Ishikawa (cell line): ENCODE measurements at regions not wholly inside any gene's neighbourhood (a gene's known extent, or its start where the extent isn't known, plus 50 kb on each side); places are given as distances from the start of the nearest gene placed in this dataset.

Experiments used
- CEBPB ChIP-seq: IDR thresholded peaks from 2 replicates; pipeline ENCODE4 v1.6.1; 2012
- CREB1 ChIP-seq: IDR thresholded peaks from 2 replicates; pipeline ENCODE4 v1.6.1; 2012; ENCODE audit warnings: low read depth
- EGR1 ChIP-seq: IDR thresholded peaks from 2 replicates; pipeline ENCODE4 v1.6.1; 2012
- EP300 ChIP-seq: IDR thresholded peaks from 2 replicates; pipeline ENCODE4 v1.6.1; 2012; ENCODE audit warnings: borderline replicate concordance
- FOXM1 ChIP-seq: IDR thresholded peaks from 2 replicates; pipeline ENCODE4 v1.6.1; 2012; ENCODE audit warnings: low read depth, borderline replicate concordance
- MAX ChIP-seq: IDR thresholded peaks from 2 replicates; pipeline ENCODE4 v1.6.1; 2012
- NFIC ChIP-seq: IDR thresholded peaks from 2 replicates; pipeline ENCODE4 v1.6.1; 2012
- RAD21 ChIP-seq: IDR thresholded peaks from 2 replicates; pipeline ENCODE4 v1.6.1; 2012; ENCODE audit warnings: low read depth
- TAF1 ChIP-seq: IDR thresholded peaks from 2 replicates; pipeline ENCODE4 v1.6.1; 2012; ENCODE audit warnings: low read depth, mild to moderate bottlenecking
- TCF12 ChIP-seq: IDR thresholded peaks from 2 replicates; pipeline ENCODE4 v1.6.1; 2012; ENCODE audit warnings: low read depth
- TEAD4 ChIP-seq: IDR thresholded peaks from 2 replicates; pipeline ENCODE4 v1.6.1; 2012
- USF1 ChIP-seq: IDR thresholded peaks from 2 replicates; pipeline ENCODE4 v1.6.1; 2012
- YY1 ChIP-seq: IDR thresholded peaks from 2 replicates; pipeline ENCODE4 v1.6.1; 2012; ENCODE audit warnings: low read depth
- ZBTB7A ChIP-seq: IDR thresholded peaks from 2 replicates; pipeline ENCODE4 v1.6.1; 2012; ENCODE audit warnings: low read depth
- TF ChIP-seq, protein P1 (sequence below): IDR thresholded peaks from 2 replicates; pipeline ENCODE4 v1.6.1; 2012; ENCODE audit warnings: low read depth, mild to moderate bottlenecking

DNA sequence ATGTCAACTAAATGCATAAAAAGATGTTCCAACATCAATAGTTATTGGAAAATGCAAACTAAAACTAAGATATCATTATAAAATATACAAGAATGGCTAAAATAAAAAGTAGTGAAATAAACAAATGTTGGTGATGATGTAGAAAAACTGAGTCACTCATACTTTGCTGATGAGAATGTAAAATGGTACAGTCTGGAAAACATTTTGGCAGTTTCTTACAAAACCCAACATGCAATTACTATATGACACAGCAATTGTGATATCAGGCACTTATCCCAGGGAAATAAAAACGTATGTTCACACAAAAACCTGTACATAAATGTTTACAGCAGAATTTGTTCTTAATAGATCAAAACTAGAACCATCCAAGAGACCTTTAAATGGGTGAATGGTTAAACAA is 182.6 kb downstream of the RTL9 start:
- TF ChIP-seq EP300 (no peak), TEAD4 (no peak), TCF12 (no peak), RAD21 (no peak), CREB1 (no peak), ZBTB7A (no peak), MAX (no peak), CEBPB (no peak)
- TF ChIP-seq, protein P1, sequence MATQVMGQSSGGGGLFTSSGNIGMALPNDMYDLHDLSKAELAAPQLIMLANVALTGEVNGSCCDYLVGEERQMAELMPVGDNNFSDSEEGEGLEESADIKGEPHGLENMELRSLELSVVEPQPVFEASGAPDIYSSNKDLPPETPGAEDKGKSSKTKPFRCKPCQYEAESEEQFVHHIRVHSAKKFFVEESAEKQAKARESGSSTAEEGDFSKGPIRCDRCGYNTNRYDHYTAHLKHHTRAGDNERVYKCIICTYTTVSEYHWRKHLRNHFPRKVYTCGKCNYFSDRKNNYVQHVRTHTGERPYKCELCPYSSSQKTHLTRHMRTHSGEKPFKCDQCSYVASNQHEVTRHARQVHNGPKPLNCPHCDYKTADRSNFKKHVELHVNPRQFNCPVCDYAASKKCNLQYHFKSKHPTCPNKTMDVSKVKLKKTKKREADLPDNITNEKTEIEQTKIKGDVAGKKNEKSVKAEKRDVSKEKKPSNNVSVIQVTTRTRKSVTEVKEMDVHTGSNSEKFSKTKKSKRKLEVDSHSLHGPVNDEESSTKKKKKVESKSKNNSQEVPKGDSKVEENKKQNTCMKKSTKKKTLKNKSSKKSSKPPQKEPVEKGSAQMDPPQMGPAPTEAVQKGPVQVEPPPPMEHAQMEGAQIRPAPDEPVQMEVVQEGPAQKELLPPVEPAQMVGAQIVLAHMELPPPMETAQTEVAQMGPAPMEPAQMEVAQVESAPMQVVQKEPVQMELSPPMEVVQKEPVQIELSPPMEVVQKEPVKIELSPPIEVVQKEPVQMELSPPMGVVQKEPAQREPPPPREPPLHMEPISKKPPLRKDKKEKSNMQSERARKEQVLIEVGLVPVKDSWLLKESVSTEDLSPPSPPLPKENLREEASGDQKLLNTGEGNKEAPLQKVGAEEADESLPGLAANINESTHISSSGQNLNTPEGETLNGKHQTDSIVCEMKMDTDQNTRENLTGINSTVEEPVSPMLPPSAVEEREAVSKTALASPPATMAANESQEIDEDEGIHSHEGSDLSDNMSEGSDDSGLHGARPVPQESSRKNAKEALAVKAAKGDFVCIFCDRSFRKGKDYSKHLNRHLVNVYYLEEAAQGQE, result no peak

DNA sequence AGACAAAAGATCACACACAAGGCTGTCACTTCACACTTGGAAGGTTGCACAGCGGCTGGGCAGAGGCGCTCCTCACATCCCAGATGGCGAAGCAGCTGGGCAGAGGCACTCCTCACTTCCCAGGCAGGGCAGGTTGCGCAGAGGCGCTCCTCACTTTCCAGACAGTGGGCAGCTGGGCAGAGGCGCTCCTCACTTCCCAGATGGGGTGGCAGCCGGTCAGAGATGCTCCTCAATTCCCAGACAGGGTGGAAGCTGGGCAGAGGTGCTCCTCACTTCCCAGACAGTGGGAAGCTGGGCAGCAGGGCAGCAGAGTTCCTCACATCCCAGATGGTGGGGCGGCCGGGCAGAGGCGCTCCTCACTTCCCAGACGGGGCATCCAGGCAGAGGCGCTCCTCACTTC is 199.2 kb downstream of the RTL9 start:
- TF ChIP-seq TCF12 (no peak), ZBTB7A (no peak), MAX (no peak), RAD21 (no peak), EGR1 (no peak)
- TF ChIP-seq, protein P1, result no peak

- no peak for TF ChIP-seq NFIC
These were observed 199.8 kb downstream of the RTL9 start for GRCh38 chrX:110558406-110558805.

DNA sequence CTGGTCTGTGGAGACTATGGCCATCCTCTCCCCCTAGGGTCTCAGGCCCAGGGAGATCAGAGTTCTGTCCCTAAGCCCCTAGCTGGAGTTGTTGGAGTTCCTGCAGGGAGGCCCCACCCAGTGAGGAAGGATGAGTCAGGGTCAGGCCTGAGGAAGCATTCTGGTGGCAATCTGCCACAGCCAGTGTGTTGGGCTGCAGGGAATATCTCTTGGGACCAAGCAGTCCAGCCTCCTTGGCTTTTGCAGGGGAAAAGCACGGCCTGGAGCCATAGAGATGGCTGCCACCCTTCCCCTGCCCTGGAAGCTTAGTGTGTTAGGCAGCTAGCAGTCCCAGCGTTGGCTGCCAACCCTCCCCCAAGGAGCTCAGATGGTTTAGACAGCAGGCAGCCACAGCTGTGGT is 202.4 kb downstream of the RTL9 start:
- TF ChIP-seq YY1, result no peak
- TF ChIP-seq CEBPB, result no peak
- no peak for TF ChIP-seq CREB1
- TF ChIP-seq USF1, result no peak
- TF ChIP-seq TAF1, result no peak
- no peak for TF ChIP-seq TEAD4
- no peak for TF ChIP-seq EP300
- no peak for TF ChIP-seq EGR1
- TF ChIP-seq, protein P1, result no peak
- no peak for TF ChIP-seq RAD21
- no peak for TF ChIP-seq FOXM1

DNA sequence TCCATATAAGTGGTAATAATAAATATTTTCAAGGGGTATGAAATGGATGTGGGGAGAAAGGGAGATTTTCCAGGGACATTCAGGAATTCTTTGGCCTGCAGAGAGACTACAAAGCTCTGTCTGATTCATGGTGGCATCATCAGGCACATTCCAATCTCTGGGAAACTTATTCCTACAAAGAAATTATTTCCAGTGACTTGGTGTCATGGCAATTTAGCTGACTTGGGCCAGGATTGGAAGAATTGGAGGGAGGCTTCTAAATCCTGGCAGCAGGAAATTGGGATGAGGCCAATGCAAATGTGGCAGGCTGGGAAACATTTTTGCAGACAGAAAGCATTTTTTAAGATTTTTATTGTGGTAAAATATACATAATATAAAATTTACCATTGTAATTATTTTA is 204.6 kb downstream of the RTL9 start:
- TF ChIP-seq NFIC (no peak), CEBPB (no peak), CREB1 (no peak), EGR1 (no peak), MAX (no peak), TCF12 (no peak), TAF1 (no peak), USF1 (no peak), RAD21 (no peak), TEAD4 (no peak), ZBTB7A (no peak), EP300 (no peak), FOXM1 (no peak), YY1 (no peak)
- TF ChIP-seq, protein P1, result no peak
